Body of pancreas (tissue), 4 donors: ENCODE measurements at regions not wholly inside any gene's neighbourhood (a gene's known extent, or its start where the extent isn't known, plus 50 kb on each side); places are given as distances from the start of the nearest gene placed in this dataset.

ENCODE experiments used
- CTCF ChIP-seq, 7 experiments: fragments of 450-650 bp in 4 of 7; fragments of 200-600 bp in 3 of 7; sonication (generic) in 3 of 7; IDR thresholded peaks; one replicate each; pipeline ENCODE4 v1.5.1; 2016 to 2019; ENCODE audit warnings: antibody characterized with exemption in 7 of 7
- POLR2A ChIP-seq, 3 donors: fragments of 450-650 bp; IDR thresholded peaks; one replicate each; pipeline ENCODE4 v1.6.1; 2016; ENCODE audit warnings: antibody characterized with exemption in 3 of 3, mild to moderate bottlenecking in 2 of 3

- TF ChIP-seq CTCF (IDR thresholded peaks at IDR 0.05) (no peak), POLR2A (IDR thresholded peaks at IDR 0.05) (no peak)
Observed at GRCh38 chr3:11900824-11901223, 54.1 kb upstream of the TAMM41 start.
